B cell (primary cell): ENCODE measurements at regions not wholly inside any gene's neighbourhood (a gene's known extent, or its start where the extent isn't known, plus 50 kb on each side); places are given as distances from the start of the nearest gene placed in this dataset.

ENCODE experiments used
- ATAC-seq: fragments of 200-7000 bp; cut with Tn5 transposase; one replicate; pipeline ENCODE4 v1.10.0; 2021; ENCODE audit warnings: low read depth, mild to moderate bottlenecking, moderate number of reproducible peaks, moderate library complexity
- CTCF ChIA-PET: fragments of 350-600 bp; sonication (Branson Sonifier 250); formaldehyde crosslinking; loops from one replicate; lab custom pipeline; 2021; ENCODE audit warnings: antibody characterized with exemption, inconsistent platforms; lab: Charles Lee
- POLR2A ChIA-PET: fragments of 350-600 bp; sonication (Branson Sonifier 250); formaldehyde crosslinking; loops from one replicate; lab custom pipeline; 2021; ENCODE audit warnings: antibody characterized with exemption; lab: Charles Lee
- DNase-seq: peaks from one replicate; pipeline ENCODE4 v3.0.0; 2013
- H2AFZ ChIP-seq: 2 replicates; pipeline ENCODE4 v1.6.1; 2012; ENCODE audit warnings: mild to moderate bottlenecking, low read depth, low read length; ENCODE audit not compliant: insufficient read depth, poor library complexity, severe bottlenecking
- H3K27ac ChIP-seq, 2 donors: 1 replicate in 1 of 2; 2 replicates in 1 of 2; pipeline ENCODE4 v1.5.1; 2012 to 2013; ENCODE audit warnings: low read length in 2 of 2, mild to moderate bottlenecking in 2 of 2, moderate library complexity in 1 of 2
- H3K27me3 ChIP-seq, 4 experiments: fragments of 200-600 bp in 1 of 4; sonication (generic) in 1 of 4; replicated peaks in 1 of 4; 1 replicate in 2 of 4; 2 replicates in 2 of 4; pipeline versions ENCODE4 v1.6.1 to v1.7.0; 2013 to 2016; ENCODE audit warnings: low read length in 3 of 4, mild to moderate bottlenecking in 2 of 4, mixed read lengths in 1 of 4, moderate library complexity in 1 of 4; ENCODE audit not compliant: insufficient read depth in 4 of 4, control insufficient read depth in 3 of 4; ENCODE audit errors: control extremely low read depth in 1 of 4
- H3K36me3 ChIP-seq, 2 experiments: replicated peaks in 1 of 2; 1 replicate in 1 of 2; 2 replicates in 1 of 2; pipeline versions ENCODE4 v1.6.1 to v1.7.1; 2013; ENCODE audit warnings: low read length in 1 of 2; ENCODE audit not compliant: insufficient read depth in 2 of 2, control insufficient read depth in 1 of 2; ENCODE audit errors: control extremely low read depth in 1 of 2, extremely low read depth in 1 of 2
- H3K4me1 ChIP-seq, 2 donors: fragments of 200-600 bp in 1 of 2; sonication (generic) in 1 of 2; 1 replicate in 1 of 2; 2 replicates in 1 of 2; pipeline versions ENCODE4 v1.5.1 to v1.6.1; 2013 to 2017; ENCODE audit warnings: low read length in 2 of 2; ENCODE audit not compliant: control insufficient read depth in 2 of 2, insufficient read depth in 2 of 2
- H3K4me2 ChIP-seq: replicated peaks from 2 replicates; pipeline ENCODE3; 2012; ENCODE audit warnings: mild to moderate bottlenecking, low read depth, low read length; ENCODE audit not compliant: poor library complexity, severe bottlenecking
- H3K4me3 ChIP-seq, 5 experiments: fragments of 200-600 bp in 1 of 5; sonication (generic) in 1 of 5; 1 replicate in 3 of 5; 2 replicates in 2 of 5; pipeline versions ENCODE4 v1.5.1 to v1.7.0; 2011 to 2016; ENCODE audit warnings: low read length in 4 of 5, mild to moderate bottlenecking in 4 of 5, low read depth in 2 of 5, control low read depth in 1 of 5, moderate library complexity in 1 of 5; ENCODE audit not compliant: insufficient read depth in 1 of 5; ENCODE audit errors: control extremely low read depth in 1 of 5, extremely low read depth in 1 of 5
- H3K79me2 ChIP-seq: fragments of 200-600 bp; sonication (generic); one replicate; pipeline ENCODE4 v1.6.0; 2016; ENCODE audit warnings: low read length; ENCODE audit not compliant: control insufficient read depth, insufficient read depth
- H3K9ac ChIP-seq: fragments of 200-600 bp; sonication (generic); 2 replicates; pipeline ENCODE4 v1.6.1; 2017; ENCODE audit warnings: mild to moderate bottlenecking, low read length, moderate library complexity
- H3K9me3 ChIP-seq, 3 donors: one replicate each; pipeline versions ENCODE4 v1.6.1 to v1.7.1; 2013; ENCODE audit warnings: low read length in 2 of 3; ENCODE audit not compliant: control insufficient read depth in 2 of 3, insufficient read depth in 1 of 3; ENCODE audit errors: control extremely low read depth in 1 of 3
- H4K20me1 ChIP-seq: 2 replicates; pipeline ENCODE4 v1.6.0; 2012; ENCODE audit warnings: mild to moderate bottlenecking, low read length; ENCODE audit not compliant: insufficient read depth, control insufficient read depth, poor library complexity, severe bottlenecking
- H3K27ac Mint-ChIP-seq: one replicate; pipeline ENCODE4 v1.8.0; 2021; ENCODE audit warnings: mixed read lengths
- H3K27me3 Mint-ChIP-seq: one replicate; pipeline ENCODE4 v1.8.0; 2021; ENCODE audit warnings: mixed read lengths
- H3K4me1 Mint-ChIP-seq: one replicate; pipeline ENCODE4 v1.8.0; 2021; ENCODE audit warnings: mixed read lengths
- H3K4me3 Mint-ChIP-seq: one replicate; pipeline ENCODE4 v1.8.0; 2021; ENCODE audit warnings: mixed read lengths
- H3K9me3 Mint-ChIP-seq: one replicate; pipeline ENCODE4 v1.8.0; 2022; ENCODE audit warnings: mixed read lengths; ENCODE audit not compliant: insufficient read depth
- EZH2 ChIP-seq: IDR thresholded peaks from 2 replicates; pipeline ENCODE4 v1.6.1; 2012; ENCODE audit warnings: borderline replicate concordance, low read depth, mild to moderate bottlenecking, moderate library complexity, low read length; ENCODE audit not compliant: insufficient read depth, poor library complexity, severe bottlenecking
- WGBS: methylation state at CpG from one replicate; pipeline ENCODE4 v1.1.5; 2013; ENCODE audit warnings: missing lambda C conversion rate; ENCODE audit not compliant: insufficient coverage; 5-methylcytosine and 5-hydroxymethylcytosine counted together
- intact Hi-C: fragments of 100-400 bp; cut with micrococcal nuclease; formaldehyde crosslinking; loops from one replicate; pipeline ENCODE4 v1.10.0; 2022
- TF ChIP-seq, protein P1 (sequence below): fragments of 200-600 bp; IDR thresholded peaks from one replicate; pipeline ENCODE4 v1.8.0; 2022; ENCODE audit warnings: antibody characterized with exemption, mild to moderate bottlenecking

DNA sequence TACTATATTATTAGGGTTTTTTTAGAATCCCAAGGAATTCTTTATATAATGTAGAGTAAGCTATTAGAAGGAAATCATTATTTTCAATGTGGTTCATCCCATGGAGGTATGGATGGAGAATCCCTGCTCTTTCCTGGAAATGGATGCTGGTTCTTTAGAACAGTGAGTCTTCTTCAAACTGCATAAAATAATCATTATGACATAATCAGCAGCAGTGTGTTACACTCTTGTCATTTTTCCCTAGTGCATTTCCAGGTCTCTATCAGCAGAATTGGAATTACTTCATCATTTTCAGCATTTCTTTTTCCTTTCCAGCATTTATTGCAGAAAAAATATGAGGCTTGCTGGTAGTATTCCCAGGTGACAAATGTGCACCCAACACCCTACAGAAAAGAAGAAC is 168.1 kb downstream of the ETAA1 start:
- H3K4me2 ChIP-seq = no peak overlapping the region
- Mint-ChIP-seq H3K27me3 (no peaks in the 10 kb centered on the region), H3K4me3 (no peak overlapping the region), H3K9me3 (no peaks in the 10 kb centered on the region), H3K4me1 (no peaks in the 10 kb centered on the region), H3K27ac (no peak overlapping the region)
- H3K9ac ChIP-seq = no peak overlapping the region
- peaks cover 0 to 1% (median 0%) of the 10 kb centered on the region in 3 donors for H3K9me3 ChIP-seq
- TF ChIP-seq, protein P1, sequence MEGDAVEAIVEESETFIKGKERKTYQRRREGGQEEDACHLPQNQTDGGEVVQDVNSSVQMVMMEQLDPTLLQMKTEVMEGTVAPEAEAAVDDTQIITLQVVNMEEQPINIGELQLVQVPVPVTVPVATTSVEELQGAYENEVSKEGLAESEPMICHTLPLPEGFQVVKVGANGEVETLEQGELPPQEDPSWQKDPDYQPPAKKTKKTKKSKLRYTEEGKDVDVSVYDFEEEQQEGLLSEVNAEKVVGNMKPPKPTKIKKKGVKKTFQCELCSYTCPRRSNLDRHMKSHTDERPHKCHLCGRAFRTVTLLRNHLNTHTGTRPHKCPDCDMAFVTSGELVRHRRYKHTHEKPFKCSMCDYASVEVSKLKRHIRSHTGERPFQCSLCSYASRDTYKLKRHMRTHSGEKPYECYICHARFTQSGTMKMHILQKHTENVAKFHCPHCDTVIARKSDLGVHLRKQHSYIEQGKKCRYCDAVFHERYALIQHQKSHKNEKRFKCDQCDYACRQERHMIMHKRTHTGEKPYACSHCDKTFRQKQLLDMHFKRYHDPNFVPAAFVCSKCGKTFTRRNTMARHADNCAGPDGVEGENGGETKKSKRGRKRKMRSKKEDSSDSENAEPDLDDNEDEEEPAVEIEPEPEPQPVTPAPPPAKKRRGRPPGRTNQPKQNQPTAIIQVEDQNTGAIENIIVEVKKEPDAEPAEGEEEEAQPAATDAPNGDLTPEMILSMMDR = no peak
- no peak for TF ChIP-seq EZH2
- POLR2A ChIA-PET = no interaction called here
- intact Hi-C loops = no loop called here
- H2AFZ ChIP-seq = no peak overlapping the region
- ATAC-seq (no peak), DNase-seq (no peak)
- no peaks in the 10 kb centered on the region for H3K4me1 ChIP-seq
- H3K79me2 ChIP-seq = no peaks in the 10 kb centered on the region
- H3K27me3 ChIP-seq = no peaks in the 10 kb centered on the region
- H3K4me3 ChIP-seq = no peak overlapping the region
- H3K36me3 ChIP-seq = no peaks in the 10 kb centered on the region
- CTCF ChIA-PET = no interaction called here
- no peaks in the 10 kb centered on the region for H4K20me1 ChIP-seq
- H3K27ac ChIP-seq = no peak overlapping the region

DNA sequence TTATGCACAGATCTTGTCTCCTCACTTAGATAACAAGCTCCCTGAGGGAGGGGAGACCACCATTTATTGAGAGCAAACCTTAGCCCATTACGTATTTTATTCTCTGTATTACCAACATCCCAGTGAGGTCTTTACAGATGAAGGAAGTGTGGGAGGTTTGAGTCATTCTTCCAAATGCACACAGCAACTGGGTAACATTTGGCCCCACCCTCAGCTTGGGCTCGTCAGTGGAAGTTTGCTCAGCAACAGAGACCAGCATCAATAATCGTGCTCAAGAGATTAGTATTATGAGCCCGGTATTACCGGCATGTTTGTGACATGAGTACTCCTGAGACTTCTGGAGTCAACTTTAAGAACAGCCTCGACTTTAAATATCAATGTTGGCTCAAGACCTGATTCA is 168.6 kb downstream of the ETAA1 start:
- H3K27me3 Mint-ChIP-seq = no peaks in the 10 kb centered on the region
- 98% methylated on average over 4 of the region's 6 CpGs for WGBS
- no peaks in the 10 kb centered on the region for H3K9me3 Mint-ChIP-seq
- no peak overlapping the region for H3K27ac Mint-ChIP-seq
- no peaks in the 10 kb centered on the region for H3K4me1 Mint-ChIP-seq
- H3K36me3 ChIP-seq = no peaks in the 10 kb centered on the region
- H3K27me3 ChIP-seq = no peaks in the 10 kb centered on the region
- no peak overlapping the region for H3K27ac ChIP-seq
- TF ChIP-seq, protein P1 = no peak
- no peak for TF ChIP-seq EZH2
- no peak overlapping the region for H3K4me3 ChIP-seq
- ChIA-PET POLR2A (no interaction called here), CTCF (no interaction called here)
- H4K20me1 ChIP-seq = no peaks in the 10 kb centered on the region
- H3K79me2 ChIP-seq = no peaks in the 10 kb centered on the region
- H3K9me3 ChIP-seq = peaks cover 0 to 1% (median 0%) of the 10 kb centered on the region in 3 donors
- intact Hi-C loops = no loop called here
- no peak overlapping the region for H3K9ac ChIP-seq
- no peak overlapping the region for H3K4me2 ChIP-seq
- ATAC-seq = no peak
- no peak overlapping the region for H2AFZ ChIP-seq
- no peak for DNase-seq
- no peaks in the 10 kb centered on the region for H3K4me1 ChIP-seq
- no peak overlapping the region for H3K4me3 Mint-ChIP-seq
